Thoracic aorta (tissue), 2 donors: ENCODE measurements at regions not wholly inside any gene's neighbourhood (a gene's known extent, or its start where the extent isn't known, plus 50 kb on each side); places are given as distances from the start of the nearest gene placed in this dataset.

Experiments
- ATAC-seq: fragments of 150-250 bp; one replicate; pipeline ENCODE4 v1.8.0; 2017; ENCODE audit warnings: low read depth; ENCODE audit not compliant: insufficient number of reproducible peaks, low FRiP score
- DNase-seq: peaks from one replicate; pipeline ENCODE4 v3.0.0-alpha.2; 2020; ENCODE audit warnings: low spot score
- H3K27ac ChIP-seq, 2 donors: fragments of 200-600 bp; sonication (generic); 1 replicate in 1 of 2; 2 replicates in 1 of 2; pipeline ENCODE4 v1.5.1; 2016; ENCODE audit warnings: mild to moderate bottlenecking in 2 of 2, moderate library complexity in 2 of 2
- H3K27me3 ChIP-seq: fragments of 200-600 bp; sonication (generic); replicated peaks from 2 replicates; pipeline ENCODE4 v1.6.0; 2016; ENCODE audit warnings: mild to moderate bottlenecking; ENCODE audit not compliant: insufficient read depth
- H3K36me3 ChIP-seq: fragments of 200-600 bp; sonication (generic); one replicate; pipeline ENCODE4 v1.5.1; 2016
- H3K4me1 ChIP-seq, 2 donors: fragments of 200-600 bp; sonication (generic); 1 replicate in 1 of 2; 2 replicates in 1 of 2; pipeline versions ENCODE4 v1.5.1 to v1.6.0; 2016; ENCODE audit warnings: low read depth in 2 of 2, mild to moderate bottlenecking in 1 of 2; ENCODE audit not compliant: control insufficient read depth in 1 of 2
- H3K4me3 ChIP-seq: fragments of 200-600 bp; sonication (generic); 2 replicates; pipeline ENCODE4 v1.5.1; 2016; ENCODE audit warnings: mild to moderate bottlenecking
- H3K9me3 ChIP-seq: fragments of 200-600 bp; sonication (generic); 2 replicates; pipeline ENCODE4 v1.5.1; 2016
- TF ChIP-seq, protein P1 (sequence below): fragments of 200-600 bp; sonication (generic); IDR thresholded peaks from one replicate; pipeline ENCODE4 v1.5.1; 2019; ENCODE audit warnings: antibody characterized with exemption

DNA sequence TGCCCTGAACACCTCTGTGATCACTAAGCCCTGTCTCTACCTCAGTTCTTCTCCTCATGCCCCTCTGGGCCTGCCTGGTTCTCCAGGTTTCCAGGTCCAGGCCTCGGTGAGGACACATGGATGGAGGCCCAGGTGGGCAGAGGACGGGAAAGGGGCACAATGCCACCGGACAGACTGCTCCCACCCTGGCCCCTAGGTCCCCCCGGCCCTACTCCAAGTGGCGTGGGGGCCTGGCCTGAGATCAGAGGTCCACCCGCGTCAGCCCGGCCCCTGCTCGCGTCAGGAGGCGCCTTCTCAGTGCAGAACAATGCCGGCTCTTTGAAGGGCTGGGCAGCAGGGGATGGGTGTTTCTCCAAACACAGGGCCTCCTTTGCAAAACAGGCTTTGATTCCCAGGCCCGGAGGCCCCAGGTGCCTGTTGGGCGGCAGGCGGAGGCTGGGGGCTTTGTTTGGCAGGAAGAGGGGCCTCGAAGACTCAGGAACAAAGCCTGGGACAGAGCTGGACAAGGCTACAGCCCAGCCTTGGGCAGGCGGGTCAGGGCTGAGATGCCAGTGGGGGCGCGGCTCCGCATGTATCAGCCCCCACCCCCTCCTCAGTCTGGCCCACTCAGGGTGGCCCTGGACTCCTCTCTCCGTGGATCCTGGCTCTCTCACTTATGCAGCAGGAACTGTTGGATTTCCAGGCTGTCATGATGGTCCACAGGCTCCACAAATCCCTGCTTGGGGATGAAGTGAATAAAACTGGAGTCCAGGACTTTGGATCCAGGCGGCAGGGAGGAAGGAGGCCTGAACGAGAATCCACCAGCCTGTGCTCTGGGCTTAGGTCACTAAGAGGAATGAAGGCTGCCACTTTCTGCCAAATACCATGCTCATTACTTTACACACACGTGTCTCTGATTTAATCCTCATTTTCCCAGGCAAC is 77.4 kb upstream of the SLC2A1 start:
- H3K9me3 ChIP-seq = no peaks in the 10 kb centered on the region
- DNase-seq (no peak), ATAC-seq (no peak)
- no peak overlapping the region for H3K4me3 ChIP-seq
- TF ChIP-seq, protein P1, sequence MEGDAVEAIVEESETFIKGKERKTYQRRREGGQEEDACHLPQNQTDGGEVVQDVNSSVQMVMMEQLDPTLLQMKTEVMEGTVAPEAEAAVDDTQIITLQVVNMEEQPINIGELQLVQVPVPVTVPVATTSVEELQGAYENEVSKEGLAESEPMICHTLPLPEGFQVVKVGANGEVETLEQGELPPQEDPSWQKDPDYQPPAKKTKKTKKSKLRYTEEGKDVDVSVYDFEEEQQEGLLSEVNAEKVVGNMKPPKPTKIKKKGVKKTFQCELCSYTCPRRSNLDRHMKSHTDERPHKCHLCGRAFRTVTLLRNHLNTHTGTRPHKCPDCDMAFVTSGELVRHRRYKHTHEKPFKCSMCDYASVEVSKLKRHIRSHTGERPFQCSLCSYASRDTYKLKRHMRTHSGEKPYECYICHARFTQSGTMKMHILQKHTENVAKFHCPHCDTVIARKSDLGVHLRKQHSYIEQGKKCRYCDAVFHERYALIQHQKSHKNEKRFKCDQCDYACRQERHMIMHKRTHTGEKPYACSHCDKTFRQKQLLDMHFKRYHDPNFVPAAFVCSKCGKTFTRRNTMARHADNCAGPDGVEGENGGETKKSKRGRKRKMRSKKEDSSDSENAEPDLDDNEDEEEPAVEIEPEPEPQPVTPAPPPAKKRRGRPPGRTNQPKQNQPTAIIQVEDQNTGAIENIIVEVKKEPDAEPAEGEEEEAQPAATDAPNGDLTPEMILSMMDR = no peak
- H3K36me3 ChIP-seq = no peaks in the 10 kb centered on the region
- no peaks in the 10 kb centered on the region for H3K4me1 ChIP-seq
- no peaks in the 10 kb centered on the region for H3K27me3 ChIP-seq
- H3K27ac ChIP-seq = no peak overlapping the region

DNA sequence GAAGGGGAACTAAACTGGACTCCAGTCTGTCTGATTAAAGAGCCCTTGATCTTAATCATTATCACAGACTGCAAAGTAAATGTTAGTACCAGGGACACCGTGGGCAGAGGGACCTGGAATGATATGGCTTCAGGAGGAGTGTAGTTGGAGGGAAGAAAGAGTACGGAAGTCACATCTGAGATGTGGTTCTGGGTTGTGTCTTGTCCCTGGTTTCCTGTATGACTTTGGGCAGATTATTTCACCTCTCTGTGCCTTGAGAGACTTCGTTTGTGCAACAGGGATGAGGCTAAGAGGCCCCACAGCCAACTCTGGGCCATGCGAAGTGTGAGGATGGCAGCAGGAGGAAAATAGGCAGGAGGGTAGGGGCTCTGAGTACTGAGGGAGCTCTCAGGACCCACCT is 76.1 kb upstream of the SLC2A1 start:
- no peak overlapping the region for H3K27ac ChIP-seq
- TF ChIP-seq, protein P1 = no peak

DNA sequence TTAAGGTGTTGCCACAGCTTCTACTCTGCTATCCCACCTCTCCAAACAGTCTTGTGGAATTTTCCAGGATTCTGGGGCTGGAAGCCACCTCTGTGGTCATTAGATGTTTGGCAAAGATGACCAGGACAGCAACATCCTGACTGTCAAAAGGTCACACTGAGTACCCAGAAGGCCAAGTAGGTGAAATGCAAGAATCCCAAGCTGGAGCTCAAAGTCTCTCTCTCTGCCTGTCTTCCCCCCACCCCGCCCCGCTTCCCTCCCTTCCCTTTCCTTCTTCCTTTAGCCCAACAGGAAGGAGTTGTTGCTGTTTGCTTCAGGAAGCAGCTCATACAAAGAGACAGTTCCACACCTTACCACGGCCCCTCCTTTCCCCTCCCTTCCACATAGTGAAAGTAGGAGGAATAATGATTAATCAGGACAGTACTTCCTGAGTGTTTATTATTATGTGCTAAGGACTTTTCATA is 75.6 kb upstream of the SLC2A1 start:
- no peak overlapping the region for H3K4me3 ChIP-seq
- H3K36me3 ChIP-seq = no peaks in the 10 kb centered on the region
- no peaks in the 10 kb centered on the region for H3K4me1 ChIP-seq
- TF ChIP-seq, protein P1 = no peak
- no peak overlapping the region for H3K27ac ChIP-seq
- H3K27me3 ChIP-seq = no peaks in the 10 kb centered on the region
- no peak for ATAC-seq
- DNase-seq = no peak
- H3K9me3 ChIP-seq = no peaks in the 10 kb centered on the region

More for the DNA sequence above, 76.1 kb upstream of the SLC2A1 start:
- H3K36me3 ChIP-seq = no peaks in the 10 kb centered on the region
- H3K9me3 ChIP-seq = no peaks in the 10 kb centered on the region
- no peaks in the 10 kb centered on the region for H3K4me1 ChIP-seq
- no peak overlapping the region for H3K4me3 ChIP-seq
- H3K27me3 ChIP-seq = no peaks in the 10 kb centered on the region
- ATAC-seq = no peak
- DNase-seq = no peak

DNA sequence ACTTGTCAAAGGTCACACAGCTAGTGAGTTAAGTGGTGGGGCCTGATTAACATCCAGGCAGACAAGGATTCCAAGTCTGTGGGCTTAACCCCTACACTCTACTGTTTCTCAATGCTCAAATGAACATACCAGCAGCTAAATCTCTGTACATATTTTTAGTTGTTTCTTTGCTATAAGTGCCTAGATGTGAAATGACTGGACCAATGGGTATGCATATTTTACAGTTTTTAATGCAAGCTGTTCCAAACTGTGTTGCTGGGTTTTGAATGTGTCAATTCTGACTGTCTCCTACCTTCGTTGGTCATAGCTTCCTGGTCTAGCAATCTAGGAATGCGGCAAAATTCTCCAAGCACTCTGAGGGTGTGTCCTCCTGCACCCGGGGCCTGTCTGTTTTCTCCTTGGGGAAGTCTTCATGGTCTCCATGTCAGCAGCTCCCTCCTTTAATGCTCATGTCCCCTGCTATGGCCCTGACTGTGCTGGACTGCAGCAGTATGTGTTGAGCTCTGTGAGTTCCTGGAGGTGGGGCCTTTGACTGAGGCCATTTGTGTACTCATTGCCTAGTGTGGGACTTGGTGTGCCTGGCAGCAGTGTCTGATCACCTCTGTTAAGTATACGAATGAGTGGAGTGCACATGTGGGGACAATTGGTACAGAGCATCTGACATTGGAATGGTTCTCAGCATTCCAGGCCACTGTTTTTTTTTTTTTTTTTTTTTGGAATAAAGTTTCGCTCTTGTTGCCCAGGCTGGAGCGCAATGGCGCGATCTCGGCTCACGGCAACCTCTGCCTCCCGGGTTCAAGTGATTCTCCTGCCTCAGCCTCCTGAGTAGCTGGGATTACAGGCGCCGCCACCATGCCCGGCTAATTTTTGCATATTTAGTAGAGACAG is 72.9 kb upstream of the SLC2A1 start:
- H3K27ac ChIP-seq = no peak overlapping the region
- H3K9me3 ChIP-seq = no peaks in the 10 kb centered on the region
- ATAC-seq (no peak), DNase-seq (no peak)
- H3K36me3 ChIP-seq = no peaks in the 10 kb centered on the region
- TF ChIP-seq, protein P1 = no peak
- H3K4me1 ChIP-seq = no peaks in the 10 kb centered on the region
- H3K27me3 ChIP-seq = no peaks in the 10 kb centered on the region
- H3K4me3 ChIP-seq = no peak overlapping the region

DNA sequence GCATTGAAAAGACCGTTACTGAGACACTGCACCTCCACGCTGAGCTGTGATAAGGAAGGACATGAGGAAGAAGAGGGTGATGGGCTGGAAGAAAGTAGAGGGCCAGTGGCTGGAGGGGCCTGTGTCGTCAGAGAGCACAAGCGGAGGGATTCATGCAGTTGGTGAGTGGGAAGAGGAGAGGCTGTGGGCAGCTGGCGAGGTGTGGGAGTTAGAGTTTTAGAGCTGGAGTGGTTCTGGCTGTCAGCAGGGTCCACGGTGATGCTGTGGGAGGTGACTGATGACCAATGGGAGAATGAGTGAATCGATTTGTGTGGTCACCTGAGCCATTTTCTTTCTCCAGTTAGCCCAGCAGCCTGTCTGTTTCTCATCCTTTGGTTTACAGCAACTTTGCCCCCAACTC is 66.2 kb upstream of the SLC2A1 start:
- DNase-seq = no peak
- Histone ChIP-seq H3K27me3 (no peaks in the 10 kb centered on the region), H3K4me3 (no peak overlapping the region), H3K27ac (no peak overlapping the region), H3K9me3 (no peaks in the 10 kb centered on the region), H3K4me1 (no peaks in the 10 kb centered on the region), H3K36me3 (no peaks in the 10 kb centered on the region)
- TF ChIP-seq, protein P1 = no peak
- ATAC-seq = no peak
